ENCODE measurements at regions not wholly inside any gene's neighbourhood (a gene's known extent, or its start where the extent isn't known, plus 50 kb on each side); places are given as distances from the start of the nearest gene placed in this dataset.

DNA sequence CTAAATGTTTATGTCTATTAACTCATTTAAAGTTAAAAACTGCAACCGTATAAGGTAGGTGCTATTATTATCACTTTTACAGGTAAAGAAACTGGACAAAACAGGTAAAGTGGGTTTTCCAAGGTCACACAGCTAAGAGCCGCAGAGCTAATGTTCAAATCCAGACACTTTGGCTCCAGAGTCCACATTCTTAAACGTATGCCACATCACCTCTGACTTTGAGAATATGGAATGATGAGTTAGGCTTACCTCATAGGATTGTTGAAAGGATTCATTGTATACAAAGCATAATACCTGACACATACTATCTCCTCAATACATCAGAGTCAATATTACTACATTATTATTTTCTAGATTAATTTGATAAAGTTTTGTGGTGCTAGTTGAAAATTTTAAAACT lies 240.9 kb upstream of the STT3B start:
- no peak for DNase-seq (ENCODE audit: low read depth)
- H3K4me3 ChIP-seq (ENCODE audit: low read depth, low read length), result no peak overlapping the region
- TF ChIP-seq, protein P1, sequence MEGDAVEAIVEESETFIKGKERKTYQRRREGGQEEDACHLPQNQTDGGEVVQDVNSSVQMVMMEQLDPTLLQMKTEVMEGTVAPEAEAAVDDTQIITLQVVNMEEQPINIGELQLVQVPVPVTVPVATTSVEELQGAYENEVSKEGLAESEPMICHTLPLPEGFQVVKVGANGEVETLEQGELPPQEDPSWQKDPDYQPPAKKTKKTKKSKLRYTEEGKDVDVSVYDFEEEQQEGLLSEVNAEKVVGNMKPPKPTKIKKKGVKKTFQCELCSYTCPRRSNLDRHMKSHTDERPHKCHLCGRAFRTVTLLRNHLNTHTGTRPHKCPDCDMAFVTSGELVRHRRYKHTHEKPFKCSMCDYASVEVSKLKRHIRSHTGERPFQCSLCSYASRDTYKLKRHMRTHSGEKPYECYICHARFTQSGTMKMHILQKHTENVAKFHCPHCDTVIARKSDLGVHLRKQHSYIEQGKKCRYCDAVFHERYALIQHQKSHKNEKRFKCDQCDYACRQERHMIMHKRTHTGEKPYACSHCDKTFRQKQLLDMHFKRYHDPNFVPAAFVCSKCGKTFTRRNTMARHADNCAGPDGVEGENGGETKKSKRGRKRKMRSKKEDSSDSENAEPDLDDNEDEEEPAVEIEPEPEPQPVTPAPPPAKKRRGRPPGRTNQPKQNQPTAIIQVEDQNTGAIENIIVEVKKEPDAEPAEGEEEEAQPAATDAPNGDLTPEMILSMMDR (IDR thresholded peaks at IDR 0.05; ENCODE audit: insufficient read depth, low read depth, low read length), result no peak

DNA sequence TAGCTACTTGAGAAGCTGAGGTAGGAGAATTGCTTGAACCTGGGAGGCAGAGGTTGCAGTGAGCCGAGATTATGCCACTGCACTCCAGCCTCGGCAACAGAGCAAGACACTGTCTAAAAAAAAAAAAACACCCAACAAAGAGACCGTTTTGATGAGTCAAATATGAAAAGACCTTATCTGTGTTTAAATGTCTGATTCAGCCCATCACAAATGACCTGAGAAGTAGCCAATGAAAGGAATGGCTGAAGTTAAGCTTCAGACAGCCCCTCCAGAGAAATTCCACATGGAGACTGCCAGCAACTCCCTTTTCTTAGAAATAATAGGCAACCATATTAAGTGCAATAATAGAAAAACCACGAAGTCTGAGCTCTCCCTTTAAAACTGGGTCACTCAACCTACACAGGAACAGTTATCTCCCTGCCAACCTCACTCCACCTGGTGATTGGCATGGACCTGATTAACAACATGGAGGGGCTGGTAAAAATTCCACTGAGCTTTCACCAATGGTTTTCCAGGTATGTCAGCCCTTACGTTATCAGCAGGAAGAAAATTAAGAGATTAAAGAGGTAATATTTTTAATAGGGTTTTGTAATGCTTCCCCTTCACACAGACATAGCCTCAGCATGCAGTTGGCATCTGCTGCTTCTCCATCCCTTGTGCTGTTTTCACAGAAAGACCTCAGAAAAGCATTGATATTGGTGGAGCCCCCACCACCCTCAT lies 238.1 kb upstream of the STT3B start:
- H3K4me3 ChIP-seq (ENCODE audit: low read depth, low read length), result no peak overlapping the region
- no peak for DNase-seq (ENCODE audit: low read depth)
- TF ChIP-seq, protein P1 (IDR thresholded peaks at IDR 0.05; ENCODE audit: insufficient read depth, low read depth, low read length), result no peak

DNA sequence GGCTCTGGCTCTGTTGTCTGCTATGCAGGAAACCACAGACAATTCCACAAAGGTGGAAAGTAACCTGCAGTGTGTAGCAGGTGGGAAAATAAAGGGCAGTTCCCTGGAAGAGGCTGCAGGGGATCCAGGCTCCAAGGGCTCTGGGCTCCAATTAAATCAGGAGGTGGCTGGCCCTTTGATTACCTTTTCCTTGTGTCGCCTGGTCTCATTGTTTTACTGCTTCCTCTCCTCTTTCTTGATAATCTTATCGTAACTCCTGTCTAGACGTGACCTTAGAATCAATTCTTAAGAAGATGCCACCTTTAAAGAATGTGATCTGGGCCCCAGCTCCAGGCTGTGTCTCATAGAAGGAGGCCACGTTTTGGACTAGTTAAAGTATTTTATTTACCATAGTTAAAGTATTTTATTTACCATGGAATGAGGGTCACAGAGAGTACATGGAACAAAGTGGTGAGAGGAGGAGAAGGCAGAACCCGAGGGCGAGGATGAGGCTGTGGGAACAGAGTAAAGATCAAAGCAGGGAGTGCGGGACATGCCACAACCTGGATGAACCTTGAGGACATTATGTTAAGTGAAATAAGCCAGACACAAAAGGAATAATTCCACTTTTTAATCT lies 237.5 kb upstream of the STT3B start:
- DNase-seq (ENCODE audit: low read depth), result peak; percentile 10
- TF ChIP-seq, protein P1 (IDR thresholded peaks at IDR 0.05; ENCODE audit: insufficient read depth, low read depth, low read length), result no peak
- no peak overlapping the region for H3K4me3 ChIP-seq (ENCODE audit: low read depth, low read length)

DNA sequence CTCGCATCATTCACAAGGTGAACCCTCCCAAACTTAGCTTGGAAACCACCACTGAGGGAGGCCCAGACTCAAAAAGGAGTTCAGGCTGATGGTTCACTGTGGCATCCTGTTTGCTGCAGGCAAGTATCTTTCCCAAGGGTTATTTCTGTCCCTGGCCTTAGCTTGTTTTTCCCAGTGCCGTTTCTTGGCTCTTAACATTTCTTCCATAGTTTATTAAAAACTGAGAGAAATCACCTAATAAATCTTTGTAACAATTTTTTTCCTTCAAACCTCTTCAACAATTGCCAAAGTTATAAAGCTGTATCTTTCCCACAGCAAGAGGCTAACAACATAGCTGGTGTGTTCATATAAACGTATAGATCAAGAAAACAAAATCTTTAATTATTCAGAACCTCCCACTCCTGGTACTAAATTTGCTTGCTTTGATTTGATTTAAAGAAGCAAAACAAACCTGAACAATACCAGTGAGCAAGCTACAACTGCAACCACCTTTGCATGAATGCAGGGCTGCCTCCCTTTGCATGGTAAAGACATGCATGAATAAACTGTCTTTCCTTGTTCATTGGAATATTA lies 234.9 kb upstream of the STT3B start:
- no peak for DNase-seq (ENCODE audit: low read depth)
- TF ChIP-seq, protein P1 (IDR thresholded peaks at IDR 0.05; ENCODE audit: insufficient read depth, low read depth, low read length), result no peak
- no peak overlapping the region for H3K4me3 ChIP-seq (ENCODE audit: low read depth, low read length)

DNA sequence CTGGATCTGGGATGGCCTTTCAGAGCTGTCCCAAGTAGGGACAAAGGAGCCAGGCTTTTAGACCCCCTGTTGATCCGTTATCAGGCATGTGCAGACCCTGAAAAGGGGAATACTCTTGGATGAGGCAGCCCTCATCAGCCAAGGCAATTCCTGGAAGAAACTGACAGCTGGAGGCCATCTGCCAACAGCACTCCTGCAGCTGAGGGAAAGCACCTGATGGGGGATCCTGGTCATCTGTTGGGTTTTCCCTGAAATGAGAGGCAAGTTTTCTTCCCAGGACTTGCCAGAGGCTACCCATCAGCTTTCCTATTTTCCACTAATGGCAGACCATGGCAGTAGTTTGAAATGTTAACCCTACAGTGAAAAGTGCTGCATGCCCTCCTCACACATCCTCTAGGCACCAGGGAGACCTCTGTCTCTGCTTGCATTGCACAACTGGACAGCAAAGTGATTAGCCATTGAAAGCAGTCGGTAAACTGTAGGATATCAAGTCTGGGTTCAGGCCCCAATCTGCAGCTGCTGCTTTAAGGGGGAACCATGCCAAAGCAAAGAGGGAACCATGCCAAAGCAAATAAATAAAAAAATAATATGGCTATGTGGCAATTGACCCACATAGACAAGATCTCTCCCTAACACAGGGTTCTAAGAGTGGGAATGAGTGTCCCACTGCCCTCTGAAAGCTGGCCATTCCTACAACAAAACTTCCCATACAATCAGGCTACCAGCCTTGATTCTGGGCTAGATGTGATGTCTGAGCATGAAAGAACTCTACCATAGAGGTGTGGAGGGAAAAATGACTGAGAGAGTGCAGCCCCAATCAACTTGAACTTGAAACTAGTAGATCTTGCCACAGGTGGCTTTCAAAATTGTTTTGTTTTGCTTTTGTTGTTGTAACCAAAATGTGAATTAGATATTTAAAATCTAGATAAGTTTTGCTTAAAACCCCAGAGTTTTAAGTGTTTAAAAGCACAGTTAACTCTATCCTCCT lies 232.0 kb upstream of the STT3B start:
- TF ChIP-seq, protein P1 (IDR thresholded peaks at IDR 0.05; ENCODE audit: insufficient read depth, low read depth, low read length), result no peak
- no peak overlapping the region for H3K4me3 ChIP-seq (ENCODE audit: low read depth, low read length)
- no peak for DNase-seq (ENCODE audit: low read depth)

DNA sequence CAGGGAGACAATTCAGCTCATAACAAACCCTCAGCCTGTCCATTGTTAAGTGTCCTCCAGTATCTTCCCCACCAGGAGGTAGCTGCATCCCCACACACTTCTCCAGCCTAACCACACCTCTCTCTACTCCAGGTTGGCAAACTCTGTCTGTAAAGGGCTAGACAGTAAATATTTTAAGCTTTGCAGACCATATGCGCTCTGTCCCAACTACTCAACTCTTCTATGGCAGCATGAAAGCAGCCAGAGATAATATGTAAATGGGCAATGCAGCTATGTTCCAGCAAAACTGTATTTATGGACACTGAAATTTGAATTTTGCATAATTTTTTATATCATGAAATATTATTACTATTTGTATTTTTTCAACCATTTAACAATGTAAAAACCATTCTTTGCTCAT lies 230.4 kb upstream of the STT3B start:
- H3K4me3 ChIP-seq (ENCODE audit: low read depth, low read length), result no peak overlapping the region
- TF ChIP-seq, protein P1 (IDR thresholded peaks at IDR 0.05; ENCODE audit: insufficient read depth, low read depth, low read length), result no peak
- no peak for DNase-seq (ENCODE audit: low read depth)
